Brain microvascular endothelial cell (primary cell): ENCODE measurements at regions not wholly inside any gene's neighbourhood (a gene's known extent, or its start where the extent isn't known, plus 50 kb on each side); places are given as distances from the start of the nearest gene placed in this dataset.
A peak's percentile ranks its signal among the peaks of the same experiment; 100 is the strongest.

Source experiments
- DNase-seq: peaks from one replicate; pipeline ENCODE4 v3.0.0-alpha.2; 2020
- H3K27ac ChIP-seq: fragments of 250-450 bp; sonication (Bioruptor Pico); 2 replicates; pipeline ENCODE4 v1.5.1; 2020; ENCODE audit warnings: mild to moderate bottlenecking, moderate library complexity
- H3K27me3 ChIP-seq: fragments of 250-450 bp; sonication (Bioruptor Pico); replicated peaks from 2 replicates; pipeline ENCODE4 v1.5.1; 2020; ENCODE audit warnings: mild to moderate bottlenecking
- H3K36me3 ChIP-seq: fragments of 250-450 bp; sonication (Bioruptor Pico); replicated peaks from 2 replicates; pipeline ENCODE4 v1.5.1; 2020; ENCODE audit warnings: mild to moderate bottlenecking
- H3K4me3 ChIP-seq: 2 replicates; pipeline ENCODE4 v1.5.1; 2011; ENCODE audit warnings: low read depth, mild to moderate bottlenecking, control low read depth, low read length, moderate library complexity
- CTCF ChIP-seq: IDR thresholded peaks from 2 replicates; pipeline ENCODE4 v1.5.1; 2011; ENCODE audit warnings: low read depth, mild to moderate bottlenecking, moderate library complexity, low read length, control low read depth, inconsistent platforms; ENCODE audit errors: missing control alignments
- in situ Hi-C: cut with HindIII; loops from 2 replicates; pipeline ENCODE4 v1.10.0; 2017; ENCODE audit warnings: low sequenced_read_pairs, low pct_ligation_motif_present

GRCh38 chr7:149686449-149686848, 86.9 kb downstream of the ZNF467 start:
- H3K27me3 ChIP-seq, result no peaks in the 10 kb centered on the region
- no peak for TF ChIP-seq CTCF
- in situ Hi-C loops, result no loop called here
- H3K36me3 ChIP-seq, result no peaks in the 10 kb centered on the region
- no peak for DNase-seq
- no peak overlapping the region for H3K4me3 ChIP-seq
- no peak overlapping the region for H3K27ac ChIP-seq

GRCh38 chr7:149686011-149686410, 87.4 kb downstream of the ZNF467 start:
- Histone ChIP-seq H3K27me3 (no peaks in the 10 kb centered on the region), H3K4me3 (no peak overlapping the region), H3K27ac (no peak overlapping the region), H3K36me3 (no peaks in the 10 kb centered on the region)
- in situ Hi-C loops, result no loop called here
- DNase-seq, result peak; percentile 15
- no peak for TF ChIP-seq CTCF

- H3K36me3 ChIP-seq, result no peaks in the 10 kb centered on the region
- H3K27me3 ChIP-seq, result no peaks in the 10 kb centered on the region
- DNase-seq, result no peak
- no peak overlapping the region for H3K27ac ChIP-seq
- in situ Hi-C loops, result no loop called here
- TF ChIP-seq CTCF, result no peak
- H3K4me3 ChIP-seq, result no peak overlapping the region
Measured at GRCh38 chr7:149685455-149685854, 87.9 kb downstream of the ZNF467 start.

- no peaks in the 10 kb centered on the region for H3K36me3 ChIP-seq
Measured at GRCh38 chr7:149683898-149684297, 89.5 kb downstream of the ZNF467 start.

GRCh38 chr7:149683181-149683580, 90.2 kb downstream of the ZNF467 start:
- in situ Hi-C loops, result no loop called here
- H3K36me3 ChIP-seq, result no peaks in the 10 kb centered on the region
- no peaks in the 10 kb centered on the region for H3K27me3 ChIP-seq
- H3K4me3 ChIP-seq, result no peak overlapping the region
- TF ChIP-seq CTCF, result no peak
- DNase-seq, result no peak
- H3K27ac ChIP-seq, result no peak overlapping the region

More at GRCh38 chr7:149683898-149684297, 89.5 kb downstream of the ZNF467 start:
- Histone ChIP-seq H3K27me3 (no peaks in the 10 kb centered on the region), H3K4me3 (no peak overlapping the region), H3K27ac (no peak overlapping the region)
- no peak for DNase-seq
- TF ChIP-seq CTCF, result no peak
- in situ Hi-C loops, result no loop called here

GRCh38 chr7:149682038-149682437, 91.3 kb downstream of the ZNF467 start:
- H3K27ac ChIP-seq, result no peak overlapping the region
- in situ Hi-C loops, result no loop called here
- no peak for DNase-seq
- no peak for TF ChIP-seq CTCF
- no peak overlapping the region for H3K4me3 ChIP-seq
- H3K36me3 ChIP-seq, result no peaks in the 10 kb centered on the region
- H3K27me3 ChIP-seq, result no peaks in the 10 kb centered on the region
